HG02938 (cell line): ENCODE measurements at regions not wholly inside any gene's neighbourhood (a gene's known extent, or its start where the extent isn't known, plus 50 kb on each side); places are given as distances from the start of the nearest gene placed in this dataset.

Experiments used
- ATAC-seq: cut with Tn5 transposase; IDR thresholded peaks from one replicate; pipeline ENCODE4 v1.9.1; 2021; ENCODE audit warnings: mild to moderate bottlenecking, moderate library complexity; ENCODE audit not compliant: unreplicated experiment

DNA sequence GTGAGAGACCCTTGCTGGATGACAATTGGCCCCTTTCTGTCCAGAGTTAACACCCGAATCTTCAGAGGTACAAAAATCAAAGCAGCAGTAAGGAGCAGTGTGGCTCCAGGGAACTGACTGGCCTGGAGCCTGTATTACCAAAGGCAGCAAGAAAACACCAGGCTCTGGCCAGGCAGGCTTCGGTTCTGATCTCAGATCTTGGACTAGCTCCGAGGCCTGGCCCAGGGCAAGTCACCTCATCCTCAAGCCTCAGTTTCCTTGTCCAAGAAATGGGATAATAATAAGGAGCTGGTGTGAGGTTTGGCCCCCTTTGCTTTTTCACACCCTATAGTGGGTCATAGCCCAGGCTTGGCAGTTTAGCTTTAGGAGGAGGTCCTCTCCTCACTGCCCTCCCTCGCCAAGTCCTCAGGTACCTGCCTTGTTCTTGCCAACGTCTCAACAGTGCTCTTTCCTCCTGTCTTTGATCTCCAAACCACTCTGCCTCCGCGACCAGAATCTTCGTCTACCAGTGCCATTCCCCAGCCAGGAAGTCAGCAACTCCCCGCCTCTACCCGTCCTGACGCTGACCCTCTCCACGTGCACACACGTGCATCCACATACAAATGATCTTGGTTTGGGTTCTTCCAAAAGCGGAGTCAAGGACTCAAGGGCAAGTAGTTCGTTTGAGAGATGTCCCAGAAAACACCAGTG is 82.6 kb upstream of the TLE3 start:
- no peak for ATAC-seq

DNA sequence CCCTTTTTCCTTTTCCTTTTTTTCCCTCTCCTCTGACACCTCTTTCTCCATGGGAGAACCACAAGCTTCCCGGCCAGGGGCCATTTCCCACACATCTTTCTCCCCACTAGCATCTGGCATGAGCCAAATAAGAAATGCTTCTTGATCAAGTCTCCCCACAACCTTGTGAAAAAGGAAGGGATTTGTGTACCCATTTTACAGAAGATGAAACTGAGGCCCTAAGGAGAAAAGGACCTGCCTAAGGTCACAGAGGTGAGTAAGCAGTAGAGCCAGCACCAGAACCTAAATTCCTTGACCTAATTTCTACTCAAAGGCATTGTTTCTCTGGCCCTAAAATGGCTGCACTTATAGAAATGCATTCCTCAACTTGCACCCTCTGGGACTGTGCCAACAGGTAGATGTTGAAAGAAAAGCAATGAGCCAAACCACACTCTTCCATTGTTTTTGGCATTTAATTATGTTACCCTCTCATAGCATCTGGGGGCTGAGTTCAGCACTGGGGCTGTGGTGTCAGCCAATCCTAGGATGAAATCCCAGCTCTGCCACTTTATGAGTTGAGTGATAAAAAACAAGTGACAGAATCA is 81.7 kb upstream of the TLE3 start:
- ATAC-seq, result no peak

DNA sequence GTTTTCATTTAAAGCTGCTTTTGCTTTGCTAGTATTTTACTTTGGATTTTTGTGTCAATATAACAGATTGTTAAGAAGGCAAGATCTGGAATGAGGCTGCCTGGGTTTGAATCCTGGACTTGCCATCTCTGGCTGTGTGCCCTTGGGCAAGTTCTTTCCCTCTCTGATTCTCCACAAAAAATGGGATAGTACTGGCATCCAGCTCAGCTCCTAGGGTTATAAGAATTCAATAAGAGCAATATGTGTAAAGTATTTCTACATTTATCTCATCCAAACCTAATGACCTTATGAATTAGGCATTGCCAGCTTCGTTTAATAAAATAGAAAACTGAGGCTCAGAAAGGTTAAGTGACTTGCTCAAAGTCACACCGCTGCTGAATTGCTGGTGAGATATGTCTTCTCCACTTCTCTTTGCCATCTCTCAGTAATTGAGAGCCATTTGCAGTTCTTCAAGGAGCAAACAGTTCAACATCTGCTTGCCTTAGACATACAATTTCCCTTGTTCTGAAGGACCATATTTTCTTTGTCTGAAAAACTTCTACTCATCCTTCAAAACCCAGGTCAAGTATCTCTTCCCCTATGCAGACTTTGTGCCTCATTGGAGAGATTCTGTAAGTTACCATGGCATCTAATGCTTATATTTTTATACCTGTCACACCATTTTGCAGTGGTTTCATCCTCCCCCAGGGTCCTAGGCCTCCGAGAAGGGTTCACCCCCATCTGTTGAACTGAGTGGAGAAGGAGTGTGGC is 80.8 kb upstream of the TLE3 start:
- no peak for ATAC-seq

DNA sequence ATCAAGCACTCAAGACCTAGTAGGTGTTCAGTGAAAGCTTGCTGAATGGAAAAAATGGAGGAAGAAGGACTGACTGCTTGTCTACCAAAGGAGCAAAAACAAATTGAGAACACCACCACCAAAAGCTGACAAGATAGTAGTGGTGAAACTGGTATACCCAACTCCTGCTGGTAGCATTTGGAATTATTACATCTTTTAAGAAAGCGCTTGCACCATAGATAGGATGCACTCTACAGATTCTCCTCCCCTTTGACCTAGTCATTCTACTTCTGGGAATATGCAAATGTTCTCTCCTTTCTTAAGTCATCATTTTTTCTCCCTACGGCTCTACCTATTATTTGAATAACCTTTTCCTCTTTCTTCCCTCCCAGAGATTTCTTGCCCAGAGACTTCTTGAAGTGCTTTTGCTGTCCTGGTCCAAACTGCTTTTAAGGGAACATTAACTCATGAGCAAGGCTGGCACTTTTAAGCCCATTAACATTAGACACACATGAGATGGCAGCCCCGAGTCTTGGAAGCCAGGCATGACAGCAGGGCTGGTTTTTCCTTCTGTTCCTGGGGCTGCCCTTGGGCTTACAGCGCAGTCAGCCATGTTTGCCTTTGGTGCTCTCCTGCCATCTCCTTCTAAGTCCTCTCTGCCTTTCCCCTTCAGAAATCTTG is 75.0 kb upstream of the TLE3 start:
- ATAC-seq, result no peak

DNA sequence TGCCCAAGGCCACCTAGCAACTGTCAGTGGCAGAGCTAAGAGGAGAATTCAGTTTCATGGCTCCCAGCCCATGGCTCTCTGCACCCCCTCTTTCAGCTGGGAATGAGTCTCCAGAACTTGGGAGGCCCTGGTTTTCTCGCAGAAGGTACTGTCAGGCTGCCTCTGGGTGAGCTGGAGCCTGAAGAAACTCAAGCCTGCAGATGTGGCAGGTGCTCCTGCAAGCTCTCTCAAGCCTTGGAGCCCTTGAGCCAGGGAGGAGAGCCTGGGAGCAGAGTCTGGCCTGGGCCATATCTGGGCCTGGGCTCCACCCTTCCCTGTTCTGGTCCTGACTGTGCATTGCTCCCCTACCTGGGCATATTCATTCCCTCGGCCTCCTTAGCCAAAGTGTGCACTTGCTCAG is 74.4 kb upstream of the TLE3 start:
- ATAC-seq, result no peak

DNA sequence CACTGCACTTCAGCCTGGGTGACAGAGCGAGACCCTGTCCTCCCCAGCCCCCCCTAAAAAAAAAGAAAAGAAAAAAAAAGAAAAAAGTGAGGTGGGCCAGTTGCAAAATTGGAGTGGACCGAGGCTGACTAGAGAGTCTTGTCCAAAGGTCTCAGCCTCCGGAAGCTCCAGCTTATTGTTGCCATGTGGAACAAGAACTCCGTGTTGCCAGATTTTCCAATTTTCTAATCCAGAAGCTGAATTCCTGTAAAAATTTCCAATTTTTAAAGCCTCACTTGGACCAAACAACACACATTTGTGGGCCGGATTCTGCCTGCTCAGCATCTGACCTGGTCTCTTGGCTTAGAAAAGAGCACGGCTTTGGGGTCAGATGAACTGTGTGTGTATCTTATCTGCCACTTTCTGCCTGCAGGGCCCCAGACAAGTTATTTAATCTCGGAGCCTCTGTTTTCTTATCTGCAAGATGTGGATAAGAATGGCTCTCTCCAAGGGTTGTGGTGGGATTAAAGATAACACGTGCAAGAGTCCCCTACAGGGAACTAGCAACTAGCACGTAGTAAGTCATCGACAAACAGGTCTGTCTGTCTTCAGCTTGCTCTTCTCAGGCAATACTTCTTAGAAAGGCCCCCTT is 73.7 kb upstream of the TLE3 start:
- no peak for ATAC-seq

DNA sequence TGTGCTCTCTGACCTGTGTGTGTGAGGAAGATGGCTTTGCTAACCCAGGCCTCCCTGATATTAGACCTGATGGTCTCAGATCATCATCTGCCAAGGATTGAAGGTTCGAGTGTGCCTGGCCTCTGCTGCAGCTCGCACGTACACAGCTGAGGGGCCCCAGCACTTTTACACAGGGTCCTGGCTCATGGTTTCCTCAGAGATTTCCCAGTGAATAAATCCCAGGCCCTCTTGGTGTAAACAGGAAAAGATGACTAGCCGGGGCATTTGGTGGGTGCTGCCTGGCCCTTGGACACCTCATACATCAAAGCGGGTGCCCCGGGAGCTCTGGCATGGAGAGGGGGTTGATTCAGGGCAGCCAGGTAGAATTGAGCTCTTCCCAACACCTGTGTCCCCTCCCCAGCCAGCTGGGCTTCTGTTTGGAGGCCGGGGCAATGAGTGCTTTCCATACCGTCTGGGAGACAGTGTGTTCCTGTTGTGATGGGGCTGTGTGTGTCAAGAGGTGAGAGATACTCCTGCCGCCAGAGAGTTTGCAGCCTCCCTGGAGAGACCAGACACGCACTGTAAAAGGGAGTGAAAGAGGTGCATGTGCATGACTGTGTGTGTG is 72.5 kb upstream of the TLE3 start:
- ATAC-seq, result no peak

DNA sequence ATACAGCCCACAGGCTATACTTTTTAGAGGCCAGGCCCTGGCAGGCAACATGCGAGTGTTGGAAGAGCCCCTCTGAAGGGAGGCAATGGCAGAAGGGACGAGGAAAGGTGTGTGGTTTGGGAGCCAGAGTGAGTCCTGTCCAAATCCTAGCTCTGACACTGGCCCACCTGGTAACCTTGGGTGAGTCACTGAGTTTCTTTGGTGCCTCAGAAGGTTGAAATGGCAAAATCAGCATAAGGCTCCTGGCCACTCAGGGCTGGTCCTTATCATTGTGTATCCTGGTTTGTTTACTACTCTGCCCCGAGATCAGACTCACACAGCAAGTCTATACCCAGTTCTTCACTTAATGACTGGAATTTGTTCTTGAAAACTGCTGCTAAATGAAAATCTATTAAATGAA is 71.4 kb upstream of the TLE3 start:
- ATAC-seq, result no peak

DNA sequence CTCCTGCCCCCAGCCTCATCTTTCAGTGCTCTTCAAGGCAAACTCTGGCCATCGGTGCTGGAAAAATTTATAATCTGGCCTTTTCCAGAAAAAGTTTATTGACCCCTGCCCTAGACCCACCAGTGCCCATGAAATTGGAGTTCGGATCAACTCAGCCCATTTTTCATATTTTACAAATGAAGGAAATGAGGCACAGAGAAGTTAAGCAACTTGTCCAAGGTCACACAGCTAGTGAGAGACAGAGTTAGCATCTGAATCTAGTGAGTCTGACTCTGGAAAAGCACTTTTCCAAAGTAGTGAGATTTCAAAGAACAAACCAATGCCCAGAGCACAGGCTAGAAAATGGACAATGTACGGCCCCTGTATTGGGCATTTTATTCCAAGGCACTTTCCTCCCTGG is 69.4 kb upstream of the TLE3 start:
- ATAC-seq, result no peak

DNA sequence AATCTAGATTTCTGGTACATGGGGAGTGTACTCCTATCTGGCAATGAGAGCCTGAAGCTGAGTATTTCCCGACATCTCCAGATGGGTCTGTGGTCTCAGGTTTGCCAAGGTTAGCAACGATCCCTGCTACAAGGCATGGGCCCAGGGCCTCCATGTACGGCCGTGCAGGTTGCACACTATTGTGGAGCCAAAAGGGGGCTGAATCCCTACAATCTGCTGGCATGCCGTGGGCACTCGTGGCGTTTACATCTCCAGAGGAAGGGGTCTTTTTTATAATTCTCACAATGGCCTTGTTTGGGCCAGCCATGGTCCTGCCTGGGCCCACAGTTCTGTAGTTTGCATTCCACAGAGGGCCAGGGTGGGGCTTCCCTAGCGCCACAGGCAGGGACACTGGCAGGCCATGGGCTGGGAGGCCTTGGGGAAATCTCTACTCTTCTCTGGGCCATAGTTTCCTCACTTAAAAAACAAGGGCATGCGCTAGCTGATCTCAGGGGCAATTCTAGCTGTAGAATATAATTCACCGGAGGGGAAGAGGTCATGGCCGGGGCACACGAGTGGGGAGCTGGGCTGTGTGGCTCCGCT is 68.9 kb upstream of the TLE3 start:
- ATAC-seq, result no peak

DNA sequence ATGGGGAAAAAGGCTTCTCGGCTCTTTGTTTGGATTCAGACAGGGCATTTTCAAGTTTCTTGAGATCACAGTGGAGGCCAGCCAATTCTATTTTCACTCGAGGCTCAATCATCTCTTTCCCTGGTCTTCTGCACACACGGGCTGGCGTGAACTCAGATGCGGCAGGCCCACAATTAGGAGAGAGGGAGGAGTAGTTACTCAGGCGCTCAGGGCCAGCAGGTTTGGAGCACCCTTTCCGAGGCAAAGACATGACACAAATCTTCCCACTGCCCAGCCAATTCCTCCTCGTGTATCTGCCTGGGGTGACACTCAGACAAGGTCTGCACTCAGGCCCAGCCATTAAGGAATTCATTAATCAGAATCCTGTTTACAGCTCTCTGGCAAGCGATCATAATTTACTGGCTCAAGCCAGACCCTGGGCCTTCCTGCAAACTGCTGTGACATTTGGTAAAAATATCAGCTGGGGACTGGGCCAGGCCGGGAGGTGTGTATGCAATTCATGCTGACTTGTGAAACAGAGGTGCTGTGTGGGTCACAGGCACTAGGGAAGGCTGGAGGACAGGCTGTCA is 68.1 kb upstream of the TLE3 start:
- no peak for ATAC-seq

DNA sequence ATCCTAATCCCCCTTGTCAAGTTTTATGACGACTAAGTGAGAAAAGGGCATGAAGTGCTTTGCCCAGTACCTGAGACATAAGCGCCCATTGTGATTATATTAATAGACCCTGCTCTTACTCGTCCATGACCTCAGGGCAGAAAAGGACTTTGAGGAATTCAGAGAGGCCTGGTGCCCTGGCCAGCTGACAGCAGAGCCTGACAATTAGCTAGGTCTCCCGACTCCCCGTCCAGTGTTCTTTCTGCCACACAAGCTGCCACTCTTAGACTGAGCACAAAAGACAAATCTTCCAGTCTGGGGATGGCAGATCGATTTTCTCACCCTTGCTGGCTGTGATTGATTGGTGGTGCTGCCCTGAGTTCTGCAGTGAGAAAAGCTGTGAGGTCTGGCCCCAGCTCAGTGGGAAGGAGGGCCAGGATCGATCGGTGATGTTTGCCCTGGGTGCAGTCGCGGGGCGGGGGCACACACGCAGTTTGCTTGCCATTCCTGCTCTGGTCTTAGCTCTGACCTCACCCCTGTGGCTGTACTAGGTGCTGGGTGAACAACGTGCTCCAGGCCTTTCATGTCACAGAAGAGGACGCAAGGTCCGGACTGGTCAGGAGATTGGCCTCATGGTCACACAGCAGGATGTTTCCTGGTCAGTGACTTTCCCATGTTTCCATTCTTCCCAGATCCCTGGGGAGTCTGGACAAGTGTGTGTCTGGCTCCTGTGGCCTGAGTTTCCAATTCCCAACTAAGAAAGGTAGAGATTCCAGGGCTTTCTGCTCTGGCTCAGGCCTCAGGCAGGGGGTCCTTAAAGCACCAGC is 67.4 kb upstream of the TLE3 start:
- no peak for ATAC-seq

DNA sequence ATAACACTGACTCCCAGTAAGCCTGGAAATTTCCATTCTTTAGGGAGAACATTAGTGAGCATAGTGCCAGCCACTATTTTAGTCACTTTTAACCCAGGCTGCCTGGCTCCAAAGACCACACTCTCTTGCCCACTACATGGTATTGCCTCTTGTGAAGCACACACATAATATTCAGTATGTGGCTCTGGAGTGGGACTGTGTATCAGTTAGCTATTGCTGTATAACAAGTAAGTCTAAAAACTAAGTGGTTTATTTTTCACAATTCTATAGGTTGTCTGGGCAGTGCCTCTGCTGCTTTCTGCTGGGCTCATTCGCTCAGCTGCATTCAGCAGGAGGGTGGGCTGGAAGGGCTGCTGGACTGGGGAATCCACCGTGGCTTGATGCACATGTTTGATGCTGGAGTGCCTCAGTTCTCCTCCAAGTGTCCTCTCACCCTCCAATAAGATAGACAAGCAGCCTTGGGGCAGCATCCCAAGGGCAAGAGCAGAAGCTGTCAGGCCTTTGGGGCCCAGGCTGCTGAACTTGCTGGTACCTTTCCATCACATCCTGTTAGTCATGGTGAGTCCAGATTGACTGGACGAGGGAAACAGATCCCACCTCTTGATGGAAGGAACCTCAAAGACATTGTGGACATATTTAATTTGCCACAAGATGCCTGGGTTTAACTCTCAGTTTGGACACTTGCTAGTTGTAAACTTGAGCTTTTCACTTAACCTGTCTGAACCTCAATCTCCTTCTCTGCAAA is 66.6 kb upstream of the TLE3 start:
- no peak for ATAC-seq

DNA sequence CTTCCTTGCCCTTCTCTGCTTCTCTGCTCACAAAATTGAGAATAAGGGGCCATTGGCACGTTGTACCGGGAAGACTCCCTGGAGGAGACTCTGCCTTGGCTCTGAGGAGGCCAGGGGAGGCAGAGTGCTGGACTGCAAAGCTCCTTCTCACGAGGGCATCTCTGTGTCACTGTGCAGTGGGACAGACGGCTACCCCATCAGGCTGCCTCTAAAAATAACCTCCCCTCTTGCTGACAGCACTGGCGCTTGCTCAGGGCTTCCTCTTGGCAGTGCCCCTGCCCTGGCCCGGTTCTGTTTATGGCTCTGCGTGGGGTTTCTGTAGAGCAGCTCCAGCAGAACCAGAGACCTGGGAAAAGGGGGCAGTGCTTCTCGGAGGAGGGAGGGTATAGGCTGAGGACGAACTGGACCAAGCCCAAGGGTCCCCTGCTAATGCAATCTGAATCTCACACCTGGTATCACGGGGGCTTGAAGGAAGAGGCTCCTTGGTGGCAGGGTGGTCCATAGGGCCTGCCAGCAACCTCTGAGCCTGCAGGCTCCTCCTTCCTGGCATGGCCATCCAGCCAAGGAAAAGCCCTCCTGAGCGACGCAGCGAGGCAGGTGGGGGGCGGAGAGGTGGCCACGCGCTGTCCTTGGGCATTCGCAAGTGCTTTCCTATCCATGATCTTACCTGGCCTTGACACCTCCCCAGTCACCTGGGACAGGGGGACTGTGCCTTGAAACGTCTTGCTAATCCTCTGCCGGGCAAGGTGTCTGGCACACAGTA is 63.3 kb upstream of the TLE3 start:
- no peak for ATAC-seq

DNA sequence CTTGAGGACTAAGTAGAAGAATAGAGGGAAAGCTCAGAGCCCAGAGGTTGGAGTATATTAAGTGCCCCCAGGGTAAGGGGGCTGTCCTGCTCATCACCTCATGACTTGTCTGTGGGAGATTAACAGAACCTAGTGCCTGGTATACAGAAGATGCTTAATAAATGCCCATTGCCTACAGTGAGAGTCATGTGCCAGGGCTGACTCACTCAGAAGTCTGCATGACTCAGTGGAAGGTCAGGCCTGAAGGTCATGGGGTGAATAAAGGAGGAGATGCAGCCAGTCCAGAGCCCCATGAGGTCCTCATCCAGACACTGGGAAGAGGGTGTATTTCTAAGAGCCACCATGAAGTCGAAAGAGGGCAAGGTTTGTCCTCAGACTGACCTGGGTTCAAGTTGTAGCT is 62.5 kb upstream of the TLE3 start:
- no peak for ATAC-seq

DNA sequence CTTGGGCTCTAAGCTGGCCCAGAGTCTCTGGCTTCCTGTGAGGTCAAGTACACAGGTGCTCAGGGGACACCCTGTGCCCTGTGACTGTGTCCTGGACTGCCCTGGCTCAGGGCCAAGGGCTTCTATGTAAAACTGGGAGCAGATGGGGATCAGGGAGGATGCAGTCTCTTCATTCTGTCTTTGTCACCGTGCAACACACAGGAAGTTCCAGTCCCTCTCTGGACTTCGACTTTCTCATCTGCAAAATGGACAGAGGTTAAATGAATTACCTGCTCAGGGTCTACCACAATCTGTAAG is 61.9 kb upstream of the TLE3 start:
- ATAC-seq, result no peak

DNA sequence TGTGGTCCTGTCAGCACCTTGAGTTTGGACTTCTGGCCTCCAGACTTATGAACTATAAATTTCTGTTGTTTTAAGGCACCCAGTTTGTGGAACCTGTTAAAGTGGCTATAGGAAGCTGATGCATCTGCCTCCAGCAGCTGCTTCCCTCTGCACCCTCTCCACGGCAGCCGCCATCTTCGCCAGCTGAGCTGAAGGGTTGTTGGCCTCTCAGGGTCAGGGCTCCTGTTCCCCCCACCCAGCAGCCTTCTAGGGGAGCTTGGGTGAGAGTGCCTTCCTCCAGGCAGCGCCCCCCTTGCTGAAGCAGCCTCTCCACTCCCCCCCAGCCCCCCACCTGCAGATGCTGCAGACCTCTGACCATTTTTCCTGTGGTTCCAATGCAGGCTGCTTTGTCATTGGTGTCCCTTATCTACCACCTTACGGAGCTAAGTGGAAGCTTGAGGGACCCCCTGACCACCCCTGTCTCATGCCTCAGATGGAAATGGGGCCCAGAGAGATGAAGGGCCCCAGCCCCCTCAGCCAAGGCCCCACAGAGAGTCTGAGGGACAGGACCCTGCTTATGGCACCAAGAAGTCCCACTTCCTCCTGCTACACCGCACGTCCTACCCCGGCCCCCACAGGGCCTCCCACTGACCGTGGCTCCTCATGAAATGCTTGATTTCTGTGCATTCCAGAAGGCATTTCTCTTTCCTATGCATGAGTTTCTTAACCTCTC is 61.4 kb upstream of the TLE3 start:
- ATAC-seq, result no peak
